Lower lobe of right lung (tissue), 2 donors: ENCODE measurements at regions not wholly inside any gene's neighbourhood (a gene's known extent, or its start where the extent isn't known, plus 50 kb on each side); places are given as distances from the start of the nearest gene placed in this dataset.
"Not testable (repeated sequence)": the region's sequence is repeated elsewhere in the genome, so short reads cannot be mapped to it uniquely, and the experiment has no call there.

ENCODE experiments used
- ATAC-seq, 2 donors: fragments of 200-7000 bp; cut with Tn5 transposase; one replicate each; pipeline ENCODE4 v1.9.1; 2020 to 2022; ENCODE audit warnings: mild to moderate bottlenecking in 2 of 2, moderate library complexity in 2 of 2
- DNase-seq: peaks from one replicate; pipeline ENCODE4 v3.0.0-alpha.2; 2020
- H3K27ac ChIP-seq: fragments of 200-600 bp; one replicate; pipeline ENCODE4 v1.8.0; 2022
- H3K27me3 ChIP-seq: fragments of 200-600 bp; one replicate; pipeline ENCODE4 v1.8.0; 2022; ENCODE audit warnings: low read depth
- H3K36me3 ChIP-seq: fragments of 200-600 bp; one replicate; pipeline ENCODE4 v1.8.0; 2022; ENCODE audit warnings: mild to moderate bottlenecking
- H3K4me1 ChIP-seq: fragments of 200-600 bp; one replicate; pipeline ENCODE4 v1.8.0; 2022
- H3K4me3 ChIP-seq: fragments of 200-600 bp; one replicate; pipeline ENCODE4 v1.8.0; 2022; ENCODE audit warnings: mild to moderate bottlenecking
- H3K9me3 ChIP-seq: fragments of 200-600 bp; one replicate; pipeline ENCODE4 v1.8.0; 2022
- CTCF ChIP-seq: fragments of 200-600 bp; IDR thresholded peaks from one replicate; pipeline ENCODE4 v1.8.0; 2022; ENCODE audit warnings: antibody characterized with exemption, mild to moderate bottlenecking
- intact Hi-C: fragments of 100-400 bp; cut with DNase I; formaldehyde crosslinking; loops from one replicate; pipeline ENCODE4 v1.11.0; 2022
- donor health status: DM: no; HTN: yes; CAD: no; lungs with severe emphysema.

- H3K27ac ChIP-seq, H3K4me1 ChIP-seq, H3K27me3 ChIP-seq, H3K4me3 ChIP-seq, intact Hi-C loops, ATAC-seq, H3K36me3 ChIP-seq, DNase-seq: not testable (repeated sequence)
- peaks cover 13% of the 10 kb centered on the region for H3K9me3 ChIP-seq
Measured at GRCh38 chr6:71007298-71007697, 50.4 kb upstream of the B3GAT2 start.

DNA sequence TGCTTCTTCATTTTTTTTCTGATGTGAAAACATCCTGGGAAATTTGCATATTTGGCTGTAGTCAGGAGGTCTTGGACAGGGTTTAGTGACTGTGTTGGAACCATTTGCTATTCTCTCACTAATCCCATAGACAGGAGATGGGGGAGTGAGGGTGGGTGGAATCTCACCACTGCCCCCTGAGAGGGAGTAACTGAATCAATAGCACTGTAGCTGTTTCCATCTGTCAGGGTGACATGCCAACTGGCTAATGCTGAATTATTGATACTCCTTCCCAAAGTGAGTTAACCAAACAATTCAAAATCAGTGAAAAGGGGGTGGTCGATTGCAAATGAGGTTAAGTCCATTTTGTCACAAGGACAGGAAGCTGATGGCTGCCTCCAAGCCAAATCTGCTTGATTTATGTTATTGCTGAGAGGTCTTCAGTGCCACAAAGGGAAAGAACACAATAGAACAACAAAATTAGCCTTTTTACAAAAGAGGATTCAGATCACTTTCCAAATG, 55.1 kb upstream of the B3GAT2 start:
- H3K4me1 ChIP-seq = no peaks in the 10 kb centered on the region
- no peak for DNase-seq
- no peak overlapping the region for H3K27ac ChIP-seq
- no peak for TF ChIP-seq CTCF
- no peaks in the 10 kb centered on the region for H3K9me3 ChIP-seq
- no peak overlapping the region for H3K4me3 ChIP-seq
- intact Hi-C loops = no loop called here
- no peak for ATAC-seq
- no peaks in the 10 kb centered on the region for H3K36me3 ChIP-seq
- no peaks in the 10 kb centered on the region for H3K27me3 ChIP-seq

DNA sequence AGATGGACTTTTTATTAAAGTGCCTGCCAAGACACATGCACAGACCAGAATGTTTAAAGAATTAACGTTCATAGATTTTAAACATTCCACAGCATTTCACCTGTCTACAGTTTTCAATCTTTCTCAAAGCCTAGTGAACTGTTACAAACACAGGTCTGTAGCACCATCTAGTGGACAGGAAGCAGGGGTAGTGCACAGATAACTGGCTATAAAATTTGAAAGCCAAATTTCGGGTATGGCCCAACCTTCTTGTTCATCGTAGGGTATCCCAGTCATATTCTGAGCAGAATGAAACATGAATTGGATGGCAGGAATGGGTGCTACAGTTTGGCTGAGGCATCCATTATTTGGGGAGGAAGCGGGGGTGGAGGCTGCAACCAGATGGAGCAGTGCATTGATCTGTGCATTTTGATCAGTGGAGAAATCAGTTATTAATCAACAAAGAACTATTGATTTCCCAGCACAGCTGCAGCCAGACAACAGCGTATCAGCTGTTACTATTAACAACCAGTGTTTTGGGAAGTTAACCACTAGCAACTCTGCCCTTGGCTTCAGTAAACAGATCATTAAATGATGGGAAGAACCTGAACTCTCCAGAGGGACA, 56.1 kb upstream of the B3GAT2 start:
- H3K36me3 ChIP-seq = no peaks in the 10 kb centered on the region
- H3K4me1 ChIP-seq = no peaks in the 10 kb centered on the region
- TF ChIP-seq CTCF = peak; percentile 73
- DNase-seq = no peak
- H3K9me3 ChIP-seq = no peaks in the 10 kb centered on the region
- no peak overlapping the region for H3K27ac ChIP-seq
- intact Hi-C loops = no loop called here
- H3K4me3 ChIP-seq = no peak overlapping the region
- no peaks in the 10 kb centered on the region for H3K27me3 ChIP-seq
- peak; percentile 69 to 71 for ATAC-seq

DNA sequence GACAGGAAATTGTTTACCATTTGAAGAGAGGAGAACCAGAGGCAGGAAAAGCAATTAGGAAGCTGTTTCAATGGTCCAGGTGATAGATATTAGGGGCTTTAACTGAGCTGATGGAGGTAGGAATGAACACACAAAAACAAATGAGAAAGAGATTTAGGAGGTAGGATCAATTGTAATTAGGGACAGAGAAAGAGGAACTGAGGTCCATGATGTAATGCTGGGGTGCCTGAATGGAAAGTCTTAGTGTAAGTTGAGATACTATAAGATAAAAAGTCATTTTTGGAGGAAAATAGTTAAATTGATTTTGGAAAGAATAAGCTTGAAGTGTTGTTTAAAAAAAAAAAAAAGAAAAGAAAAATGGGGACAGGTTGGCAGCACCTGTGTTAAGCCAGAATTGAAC, 58.5 kb upstream of the B3GAT2 start:
- no peak for ATAC-seq
- Histone ChIP-seq H3K9me3 (no peaks in the 10 kb centered on the region), H3K36me3 (no peaks in the 10 kb centered on the region), H3K27me3 (no peaks in the 10 kb centered on the region), H3K4me1 (no peaks in the 10 kb centered on the region), H3K4me3 (no peak overlapping the region), H3K27ac (no peak overlapping the region)
- no peak for DNase-seq
- no peak for TF ChIP-seq CTCF
- intact Hi-C loops = no loop called here

DNA sequence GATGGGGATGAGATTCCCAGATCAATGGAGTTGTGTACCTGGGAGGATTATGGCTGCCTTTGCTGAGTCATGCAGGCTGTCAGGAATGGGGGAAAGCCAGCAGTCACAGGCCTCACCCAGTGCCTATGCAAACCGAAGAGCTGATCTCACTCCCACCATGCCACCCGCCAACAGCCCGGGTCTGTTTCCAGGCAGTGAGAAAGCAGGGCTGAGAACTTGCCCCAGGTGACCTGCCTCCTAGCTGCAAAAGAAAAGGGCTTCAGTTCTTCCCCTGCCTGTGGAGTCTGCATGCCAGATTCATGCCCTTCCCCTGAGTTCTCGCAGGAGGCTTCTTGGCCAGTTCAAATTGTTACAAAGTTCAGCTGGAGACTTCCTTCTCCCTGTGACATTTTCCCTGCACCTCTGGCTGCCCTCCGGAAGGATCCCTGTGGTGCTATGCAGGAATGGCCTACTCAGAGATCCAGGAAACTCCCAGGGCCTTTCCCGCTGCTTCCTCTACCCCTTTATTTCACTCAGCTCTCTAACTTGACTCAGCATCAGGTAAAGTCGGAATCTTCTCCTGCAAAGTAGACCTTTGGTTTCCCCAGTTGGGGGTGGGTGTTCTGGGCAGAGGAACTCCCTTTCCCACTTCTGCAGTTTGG, 71.5 kb upstream of the B3GAT2 start:
- ATAC-seq (no peak), DNase-seq (no peak)
- H3K9me3 ChIP-seq = no peaks in the 10 kb centered on the region
- no peaks in the 10 kb centered on the region for H3K4me1 ChIP-seq
- no peaks in the 10 kb centered on the region for H3K27me3 ChIP-seq
- no peak overlapping the region for H3K4me3 ChIP-seq
- H3K27ac ChIP-seq = no peak overlapping the region
- intact Hi-C loops = no loop called here
- no peaks in the 10 kb centered on the region for H3K36me3 ChIP-seq
- no peak for TF ChIP-seq CTCF

GRCh38 chr6:71028877-71029252, 72.0 kb upstream of the B3GAT2 start:
- H3K27ac ChIP-seq = no peak overlapping the region
- no peak for TF ChIP-seq CTCF
- H3K4me1 ChIP-seq = no peaks in the 10 kb centered on the region
- no peaks in the 10 kb centered on the region for H3K27me3 ChIP-seq
- no peaks in the 10 kb centered on the region for H3K36me3 ChIP-seq
- ATAC-seq = no peak
- H3K4me3 ChIP-seq = no peak overlapping the region
- intact Hi-C loops = no loop called here
- no peaks in the 10 kb centered on the region for H3K9me3 ChIP-seq
- no peak for DNase-seq
